ENCODE measurements at regions not wholly inside any gene's neighbourhood (a gene's known extent, or its start where the extent isn't known, plus 50 kb on each side); places are given as distances from the start of the nearest gene placed in this dataset.

- Histone ChIP-seq H2AFZ (ENCODE audit: low read depth, low read length) (no peak overlapping the region), H3K9me3 (replicated peaks; ENCODE audit: control insufficient read depth, insufficient read depth, low read depth, low read length) (no peaks in the 10 kb centered on the region), H3K9me1 (ENCODE audit: control insufficient read depth, insufficient read depth, low read length) (no peaks in the 10 kb centered on the region), H4K20me1 (replicated peaks; ENCODE audit: control insufficient read depth, insufficient read depth, low read length) (no peaks in the 10 kb centered on the region), H3K27me3 (ENCODE audit: control insufficient read depth in 2 of 2, insufficient read depth in 2 of 2, low read length in 2 of 2) (no peaks in the 10 kb centered on the region), H3K4me1 (replicated peaks in 1 of 2; ENCODE audit: control insufficient read depth in 2 of 2, insufficient read depth in 2 of 2, low read length in 2 of 2) (no peaks in the 10 kb centered on the region), H3K4me3 (no peak overlapping the region), H3K79me2 (ENCODE audit: control insufficient read depth, insufficient read depth, low read length) (no peaks in the 10 kb centered on the region), H3K4me2 (ENCODE audit: insufficient read depth, low read length) (no peak overlapping the region), H3K27ac (ENCODE audit: extremely low read depth, low read depth, low read length) (no peak overlapping the region), H3K9ac (ENCODE audit: insufficient read depth in 1 of 2, low read depth in 2 of 2, low read length in 2 of 2) (no peak overlapping the region), H3K36me3 (ENCODE audit: control insufficient read depth, insufficient read depth, low read length) (no peaks in the 10 kb centered on the region)
- intact Hi-C loops (cut with micrococcal nuclease), result no loop called here
- ChIA-PET CTCF (ENCODE audit: low intra/inter-chr PET ratio) (no interaction called here), POLR2A (no interaction called here)
- no peak for TF ChIP-seq RBM17 (IDR thresholded peaks at IDR 0.05; ENCODE audit: borderline replicate concordance, low read depth, low read length)
- TF ChIP-seq GATAD2A (IDR thresholded peaks at IDR 0.05), result no peak
- TF ChIP-seq ZNF444 (CRISPR knock-in tag; IDR thresholded peaks at IDR 0.05), result no peak
- no peak for TF ChIP-seq ZNF431 (CRISPR knock-in tag; IDR thresholded peaks at IDR 0.05)
- no peak for TF ChIP-seq PKNOX1 (IDR thresholded peaks at IDR 0.05)
- no peak for TF ChIP-seq FOXK1 (CRISPR knock-in tag; IDR thresholded peaks at IDR 0.05; ENCODE audit: borderline replicate concordance)
- no peak for TF ChIP-seq ZNF24 (IDR thresholded peaks at IDR 0.05)
- TF ChIP-seq NR2C1 (IDR thresholded peaks at IDR 0.05), result no peak
- TF ChIP-seq NR2C1 (tag; IDR thresholded peaks at IDR 0.05), result no peak
- TF ChIP-seq TEAD1 (CRISPR knock-in tag; IDR thresholded peaks at IDR 0.05), result no peak
- TF ChIP-seq MCM2 (IDR thresholded peaks at IDR 0.05; ENCODE audit: low read depth), result no peak
- no peak for TF ChIP-seq IRF9 (tag; IDR thresholded peaks at IDR 0.05)
- TF ChIP-seq FOXO4 (CRISPR knock-in tag; IDR thresholded peaks at IDR 0.05), result no peak
- in situ Hi-C loops (cut with MboI), result no loop called here
- 0% methylated on average over 5 of the region's 5 CpGs for WGBS (ENCODE audit: insufficient coverage, low coverage, missing lambda C conversion rate)
- BruUV-seq (replicated peaks), result no TSS peak
- FAIRE-seq, result no peak
- ATAC-seq, result no peak
- no peak for DNase-seq (ENCODE audit: extremely low read depth in 1 of 4, low spot score in 3 of 4)
These were observed 293.1 kb upstream of the LYPLAL1 start for GRCh38 chr1:218880484-218881060.
